Fibroblast of lung (primary cell): ENCODE measurements at regions not wholly inside any gene's neighbourhood (a gene's known extent, or its start where the extent isn't known, plus 50 kb on each side); places are given as distances from the start of the nearest gene placed in this dataset.

Source experiments
- CTCF ChIP-seq, 2 donors: IDR thresholded peaks in 1 of 2; conservative IDR thresholded peaks in 1 of 2; 1 replicate in 1 of 2; 2 replicates in 1 of 2; pipeline ENCODE4 v1.5.1; 2011 to 2012; ENCODE audit warnings: low read length in 2 of 2, control low read depth in 1 of 2, inconsistent platforms in 1 of 2, low read depth in 1 of 2, mild to moderate bottlenecking in 1 of 2
- EZH2 ChIP-seq: IDR thresholded peaks from 2 replicates; pipeline ENCODE4 v1.5.1; 2012; ENCODE audit warnings: low read length, control low read depth, mild to moderate bottlenecking; ENCODE audit errors: missing control alignments

GRCh38 chr17:64773836-64774761, 112.0 kb upstream of the SMURF2 start:
- TF ChIP-seq CTCF (conservative IDR thresholded peaks at IDR 0.05 in 1 of 2, IDR thresholded peaks at IDR 0.05 in 1 of 2; ENCODE audit: low read depth in 1 of 2, low read length in 2 of 2) (peak; percentile 13 to 56), EZH2 (no peak)
